SK-N-SH treated with all-trans-retinoic acid at 6 μM for 48 hours (cell line): ENCODE measurements at regions not wholly inside any gene's neighbourhood (a gene's known extent, or its start where the extent isn't known, plus 50 kb on each side); places are given as distances from the start of the nearest gene placed in this dataset.

Experiments used
- ARNTL ChIP-seq: fragments of 450-650 bp; formaldehyde crosslinking; IDR thresholded peaks from 2 replicates; pipeline ENCODE4 v1.5.0; 2020; ENCODE audit warnings: low read depth, mild to moderate bottlenecking, moderate library complexity, borderline replicate concordance
- CSDC2 ChIP-seq: fragments of 250-450 bp; sonication (Bioruptor Pico); IDR thresholded peaks from 2 replicates; pipeline ENCODE4 v1.5.0; 2020; ENCODE audit warnings: mild to moderate bottlenecking, moderate library complexity
- ESRRG ChIP-seq: fragments of 250-450 bp; sonication (Bioruptor Pico); IDR thresholded peaks from 2 replicates; pipeline ENCODE4 v1.6.1; 2021; ENCODE audit warnings: mild to moderate bottlenecking
- OSR1 ChIP-seq: fragments of 250-450 bp; sonication (Bioruptor Pico); IDR thresholded peaks from 2 replicates; pipeline ENCODE4 v1.8.0; 2022; ENCODE audit warnings: moderate library complexity, mild to moderate bottlenecking, inconsistent platforms
- RARB ChIP-seq: fragments of 250-450 bp; sonication (Bioruptor Pico); IDR thresholded peaks from 2 replicates; pipeline ENCODE4 v1.8.0; 2021; ENCODE audit warnings: mild to moderate bottlenecking, moderate library complexity
- TOX ChIP-seq: fragments of 250-450 bp; sonication (Bioruptor Pico); IDR thresholded peaks from 2 replicates; pipeline ENCODE4 v1.8.0; 2021; ENCODE audit warnings: mild to moderate bottlenecking, moderate library complexity, borderline replicate concordance
- ZFP30 ChIP-seq: fragments of 450-650 bp; formaldehyde crosslinking; IDR thresholded peaks from 2 replicates; pipeline ENCODE4 v1.5.0; 2022; ENCODE audit warnings: mild to moderate bottlenecking, moderate library complexity
- TF ChIP-seq, protein P1 (sequence below): fragments of 250-450 bp; sonication (Bioruptor Pico); IDR thresholded peaks from 2 replicates; pipeline ENCODE4 v1.5.1; 2020; ENCODE audit warnings: low read depth, mild to moderate bottlenecking, moderate library complexity

DNA sequence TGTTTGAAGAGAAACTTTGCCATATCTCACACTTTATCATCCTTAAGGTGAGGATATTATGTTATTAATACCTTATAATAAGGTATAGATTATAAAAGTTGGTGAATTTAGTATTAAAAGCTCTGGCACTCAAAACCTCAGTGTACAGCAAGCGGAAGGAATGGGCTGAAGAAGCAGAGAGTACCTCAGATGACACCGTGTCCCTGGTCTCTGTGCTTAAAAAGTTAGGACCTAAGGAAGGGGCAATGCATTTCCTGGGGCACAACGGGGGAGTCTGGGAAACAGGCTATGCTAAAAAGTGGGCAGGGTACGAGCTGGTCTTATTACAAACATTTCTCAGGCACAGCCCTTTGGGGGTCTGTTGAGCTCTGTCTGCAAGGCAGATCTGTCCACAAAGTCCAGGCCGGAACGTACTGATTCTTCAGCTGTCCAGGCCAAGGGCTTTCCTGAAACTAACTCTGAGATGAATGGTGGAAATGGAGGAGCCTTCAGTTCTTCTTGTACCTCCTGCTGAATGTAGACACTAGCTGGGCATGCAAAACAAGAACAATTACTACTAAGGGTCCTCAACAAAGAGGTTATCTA lies 202.7 kb downstream of the POM121L12 start:
- TF ChIP-seq ESRRG (CRISPR knock-in tag) (no peak), TOX (CRISPR knock-in tag) (no peak), ARNTL (no peak), OSR1 (CRISPR knock-in tag) (no peak), CSDC2 (CRISPR knock-in tag) (no peak), ZFP30 (CRISPR knock-in tag) (no peak), RARB (no peak)
- TF ChIP-seq, protein P1, sequence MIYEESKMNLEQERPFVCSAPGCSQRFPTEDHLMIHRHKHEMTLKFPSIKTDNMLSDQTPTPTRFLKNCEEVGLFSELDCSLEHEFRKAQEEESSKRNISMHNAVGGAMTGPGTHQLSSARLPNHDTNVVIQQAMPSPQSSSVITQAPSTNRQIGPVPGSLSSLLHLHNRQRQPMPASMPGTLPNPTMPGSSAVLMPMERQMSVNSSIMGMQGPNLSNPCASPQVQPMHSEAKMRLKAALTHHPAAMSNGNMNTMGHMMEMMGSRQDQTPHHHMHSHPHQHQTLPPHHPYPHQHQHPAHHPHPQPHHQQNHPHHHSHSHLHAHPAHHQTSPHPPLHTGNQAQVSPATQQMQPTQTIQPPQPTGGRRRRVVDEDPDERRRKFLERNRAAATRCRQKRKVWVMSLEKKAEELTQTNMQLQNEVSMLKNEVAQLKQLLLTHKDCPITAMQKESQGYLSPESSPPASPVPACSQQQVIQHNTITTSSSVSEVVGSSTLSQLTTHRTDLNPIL (CRISPR knock-in tag), result no peak
